Heart right ventricle (tissue), 15 donors: ENCODE measurements at regions not wholly inside any gene's neighbourhood (a gene's known extent, or its start where the extent isn't known, plus 50 kb on each side); places are given as distances from the start of the nearest gene placed in this dataset.

Source experiments
- ATAC-seq, 8 donors: fragments of 200-7000 bp; cut with Tn5 transposase; one replicate each; pipeline ENCODE4 v1.9.1; 2020; ENCODE audit warnings: mild to moderate bottlenecking in 8 of 8, moderate library complexity in 8 of 8, moderate number of reproducible peaks in 1 of 8
- DNase-seq, 2 donors: peaks; one replicate each; pipeline ENCODE4 v3.0.0-alpha.2; 2020
- H3K27ac ChIP-seq, 10 donors: fragments of 200-600 bp; sonication (generic) in 2 of 10; one replicate each; pipeline versions ENCODE4 v1.5.0 to v1.8.0; 2020 to 2022; ENCODE audit warnings: mild to moderate bottlenecking in 3 of 10
- H3K27me3 ChIP-seq, 7 donors: fragments of 200-600 bp; one replicate each; pipeline ENCODE4 v1.8.0; 2021 to 2022; ENCODE audit warnings: mild to moderate bottlenecking in 2 of 7
- H3K36me3 ChIP-seq, 9 donors: fragments of 200-600 bp; sonication (generic) in 1 of 9; one replicate each; pipeline versions ENCODE4 v1.5.0 to v1.8.0; 2020 to 2022; ENCODE audit warnings: mild to moderate bottlenecking in 2 of 9
- H3K4me1 ChIP-seq, 9 donors: fragments of 200-600 bp; sonication (generic) in 1 of 9; one replicate each; pipeline versions ENCODE4 v1.5.0 to v1.8.0; 2020 to 2022; ENCODE audit warnings: mild to moderate bottlenecking in 4 of 9
- H3K4me3 ChIP-seq, 10 donors: fragments of 200-600 bp; sonication (generic) in 2 of 10; one replicate each; pipeline versions ENCODE4 v1.5.0 to v1.8.0; 2020 to 2022; ENCODE audit warnings: mild to moderate bottlenecking in 7 of 10, moderate library complexity in 2 of 10
- H3K9me3 ChIP-seq, 11 donors: fragments of 200-600 bp in 10 of 11; sonication (generic) in 2 of 11; one replicate each; pipeline versions ENCODE4 v1.5.0 to v1.8.0; 2013 to 2022; ENCODE audit warnings: mild to moderate bottlenecking in 2 of 11, control low read depth in 1 of 11, moderate library complexity in 1 of 11
- CTCF ChIP-seq, 9 donors: fragments of 200-600 bp; sonication (generic) in 2 of 9; IDR thresholded peaks; one replicate each; pipeline versions ENCODE4 v1.5.0 to v1.8.0; 2021 to 2022; ENCODE audit warnings: antibody characterized with exemption in 9 of 9, mild to moderate bottlenecking in 5 of 9, moderate library complexity in 1 of 9
- intact Hi-C, 10 donors: fragments of 100-400 bp; cut with DNase I; formaldehyde crosslinking; loops; one replicate each; pipeline versions ENCODE4 v1.11.1 to v1.14.2; 2022
- donor health status: Arrhythmogenic right ventricular cardiomyopathy.
- donor health status: ischemic (EF 13 %, LVEDD 7.1; RV severe dilation, severe dysfunction).
- donor health status: DM: no; HTN: yes; CAD: no.
- donor health status: DM: no; HTN: no; CAD: no.
- donor health status: ischemic (EF 25% LVEDD 6.9; RV normal size, moderate dysfunction).
- donor health status: ischemic (EF 25% LVEDD 5.7; RV mildly dilated, moderate dysfunction).
- donor health status: healthy.
- donor health status: DM: yes; HTN: yes; CAD: no.
- donor health status: Ischemic cardiomyopathy.
- donor health status: ischemic (EF 35%, LVEDD 5.7; RV mildly dilated, moderate dysfunction).
- donor health status: nonischemic (EF 11% LVEDD 7.7; RV severe dilation, severe dysfunction).
- donor health status: DM: yes; HTN: yes; CAD: no.
- donor health status: PGD.
- donor health status: ischemic (EF 29% LVEDD 5.4; RV normal size, mild dysfunction).
- donor health status: nonischemic (EF 23%, LVEDD 6.1; RV moderate dilation, normal function).

DNA sequence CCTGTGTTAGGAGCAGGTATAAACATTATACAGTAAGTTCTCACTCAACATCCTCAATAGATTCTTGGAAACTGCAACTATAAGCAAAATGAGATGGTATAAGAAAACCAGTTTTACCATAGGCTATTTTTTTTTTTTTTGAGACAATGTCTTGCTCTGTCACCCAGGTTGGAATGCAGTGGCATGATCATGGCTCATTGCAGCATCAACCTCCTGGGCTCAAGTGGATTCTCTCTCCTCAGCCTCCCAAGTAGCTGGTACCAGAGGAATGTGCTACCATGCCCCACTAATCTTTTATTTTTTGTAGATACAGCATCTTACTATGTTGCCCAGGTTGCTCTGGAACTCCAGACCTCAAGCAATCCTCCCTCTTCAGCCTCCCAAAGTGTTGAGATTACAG, 50.1 kb upstream of the ADRB2 start:
- ATAC-seq (no peak), DNase-seq (no peak)
- H3K27me3 ChIP-seq = no peaks in the 10 kb centered on the region
- H3K27ac ChIP-seq = no peak overlapping the region
- H3K9me3 ChIP-seq = no peaks in the 10 kb centered on the region
- H3K36me3 ChIP-seq = no peaks in the 10 kb centered on the region
- H3K4me3 ChIP-seq = no peak overlapping the region
- no peak for TF ChIP-seq CTCF (IDR thresholded peaks at IDR 0.05)
- H3K4me1 ChIP-seq = no peaks in the 10 kb centered on the region
- intact Hi-C loops = no loop called here
